ENCODE measurements at regions not wholly inside any gene's neighbourhood (a gene's known extent, or its start where the extent isn't known, plus 50 kb on each side); places are given as distances from the start of the nearest gene placed in this dataset.
"Not testable (repeated sequence)": the region's sequence is repeated elsewhere in the genome, so short reads cannot be mapped to it uniquely, and the experiment has no call there.

DNA sequence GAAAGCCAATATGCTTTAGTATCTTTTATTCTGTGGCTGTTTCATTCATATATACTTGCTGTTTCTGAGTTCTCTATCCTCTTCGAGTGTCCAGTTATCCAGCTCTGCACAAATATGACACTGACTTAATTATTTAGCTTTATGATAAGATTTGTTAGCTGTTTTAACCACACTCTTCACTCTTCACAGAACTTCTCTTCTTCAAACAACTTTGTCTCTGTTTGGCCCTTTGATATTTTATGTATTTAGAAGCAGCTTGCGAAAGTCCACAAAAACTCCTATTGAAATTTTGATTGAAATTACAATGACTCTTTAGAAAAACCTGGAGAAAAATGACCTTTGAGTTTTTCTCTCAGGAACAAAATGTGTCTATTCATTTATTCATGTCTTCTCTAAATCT is 407.0 kb downstream of the CPS1 start:
- DNase-seq, result no peak

DNA sequence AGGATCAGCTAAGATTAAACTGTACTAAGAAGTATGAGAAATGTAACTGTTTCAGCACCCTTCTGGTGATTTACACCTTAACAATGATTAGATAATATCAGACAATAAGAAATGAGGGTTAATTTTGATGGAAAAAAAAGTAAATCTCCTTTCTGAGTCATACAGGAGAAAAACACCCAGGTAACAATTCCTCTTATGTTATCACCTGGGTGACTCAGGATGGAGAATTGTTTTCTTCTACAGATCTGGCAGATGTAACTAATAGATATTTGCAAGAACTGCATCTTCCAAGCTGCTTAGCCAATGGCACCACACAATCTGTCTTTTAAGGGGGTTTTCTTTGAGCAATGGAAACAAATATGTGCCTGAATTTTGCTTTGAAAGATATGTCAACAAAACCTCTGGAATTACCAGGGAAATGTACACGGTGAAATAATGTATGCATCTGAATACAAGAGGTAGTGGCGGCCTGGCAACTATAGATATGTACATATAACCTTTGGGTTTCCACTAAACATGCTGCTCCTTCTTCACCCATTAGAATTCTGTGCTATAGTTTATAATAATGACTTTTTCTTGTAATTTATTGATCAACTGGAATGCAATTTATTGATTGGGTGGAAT is 407.9 kb downstream of the CPS1 start:
- DNase-seq, result no peak

DNA sequence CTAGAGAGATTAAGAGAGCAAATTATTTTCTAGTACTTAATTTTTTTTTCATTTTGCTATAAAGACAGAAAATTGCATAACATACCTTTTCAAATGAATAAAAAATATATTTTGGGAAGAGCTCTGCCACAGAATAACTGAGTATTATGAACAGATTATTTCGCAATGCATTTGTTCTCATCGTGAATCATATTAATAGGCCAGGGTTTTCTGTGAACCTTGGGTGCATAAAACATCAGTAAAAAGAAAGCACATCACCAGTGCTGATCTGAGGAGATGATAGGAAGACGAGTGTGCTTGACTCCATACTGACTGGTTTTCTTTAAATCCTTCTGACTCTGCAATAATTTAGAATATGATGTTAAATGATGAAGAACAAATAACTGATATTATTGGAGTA is 409.1 kb downstream of the CPS1 start:
- DNase-seq, result no peak

DNA sequence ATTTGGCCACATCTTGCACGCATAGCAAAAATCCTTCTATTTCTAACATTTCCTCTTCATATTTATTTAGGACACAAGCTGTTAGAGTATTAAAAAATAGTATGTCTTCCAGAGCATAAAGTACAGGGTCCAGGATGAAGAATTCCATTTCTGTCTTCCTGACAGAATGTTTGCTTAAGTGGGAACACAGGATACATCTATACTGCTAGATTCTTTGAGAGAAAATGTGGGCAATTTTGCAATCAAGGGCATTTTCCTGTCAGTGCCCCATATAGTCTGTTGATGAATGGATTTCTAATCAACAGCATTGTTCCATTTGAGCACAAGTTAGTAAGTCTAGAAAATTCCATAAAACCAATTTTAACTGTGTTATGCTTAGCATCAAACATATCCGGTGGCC is 409.9 kb downstream of the CPS1 start:
- no peak for DNase-seq

DNA sequence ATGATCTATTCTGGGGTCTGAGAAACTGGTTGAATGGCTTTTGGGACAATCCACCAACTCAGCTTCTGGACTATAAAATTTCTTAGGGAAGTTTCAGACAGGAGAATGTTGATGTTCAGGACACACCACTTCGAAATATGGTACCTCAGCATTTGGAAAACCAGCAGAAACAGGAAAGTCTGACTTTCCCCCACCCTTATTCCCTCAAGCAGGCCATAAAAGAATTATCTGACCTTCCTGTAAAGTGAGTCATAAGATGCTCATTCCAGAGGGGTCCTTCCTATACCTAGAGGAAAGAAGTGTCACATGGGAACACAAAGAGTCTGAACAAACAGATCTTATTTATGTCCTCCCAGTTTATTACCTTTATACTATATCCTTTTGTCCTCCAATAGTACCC is 415.0 kb downstream of the CPS1 start:
- no peak for DNase-seq

DNA sequence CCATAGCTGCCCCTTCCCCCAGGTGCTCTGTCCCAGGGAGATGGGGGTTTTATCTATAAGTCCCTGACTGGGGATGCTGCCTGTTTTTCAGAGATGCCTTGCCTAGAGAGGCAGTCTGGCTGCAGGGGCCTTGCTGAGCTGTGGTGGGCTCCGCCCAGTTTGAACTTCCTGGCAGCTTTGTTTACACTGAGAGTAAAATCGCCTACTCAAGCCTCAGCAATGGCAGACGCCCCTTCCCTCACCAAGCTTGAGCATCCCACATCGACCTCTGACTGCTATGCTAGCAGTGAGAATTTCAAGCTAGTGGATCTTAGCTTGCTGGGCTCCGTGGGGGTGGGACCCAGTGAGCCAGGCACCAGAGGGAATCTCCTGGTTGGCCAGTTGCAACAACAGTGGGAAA is 430.4 kb downstream of the CPS1 start:
- not testable (repeated sequence) for DNase-seq

DNA sequence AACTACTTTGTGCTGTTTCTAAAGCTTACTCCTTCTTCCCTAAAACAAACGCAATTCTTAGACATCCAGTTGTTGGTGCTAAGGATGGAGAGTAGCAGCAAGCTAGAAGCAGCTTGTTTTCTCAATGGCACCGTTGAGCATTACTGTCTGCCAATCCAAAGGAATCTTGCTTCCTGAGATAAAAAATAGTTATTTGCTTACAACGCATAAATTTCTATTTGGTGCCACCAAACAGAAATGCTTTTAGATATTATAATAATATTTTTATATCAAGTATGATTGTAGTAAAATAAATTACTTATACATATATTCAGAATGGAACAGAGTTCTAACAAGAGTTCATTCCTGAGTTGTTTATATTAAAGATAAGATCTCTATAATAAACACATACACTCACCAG is 434.7 kb downstream of the CPS1 start:
- DNase-seq, result no peak

DNA sequence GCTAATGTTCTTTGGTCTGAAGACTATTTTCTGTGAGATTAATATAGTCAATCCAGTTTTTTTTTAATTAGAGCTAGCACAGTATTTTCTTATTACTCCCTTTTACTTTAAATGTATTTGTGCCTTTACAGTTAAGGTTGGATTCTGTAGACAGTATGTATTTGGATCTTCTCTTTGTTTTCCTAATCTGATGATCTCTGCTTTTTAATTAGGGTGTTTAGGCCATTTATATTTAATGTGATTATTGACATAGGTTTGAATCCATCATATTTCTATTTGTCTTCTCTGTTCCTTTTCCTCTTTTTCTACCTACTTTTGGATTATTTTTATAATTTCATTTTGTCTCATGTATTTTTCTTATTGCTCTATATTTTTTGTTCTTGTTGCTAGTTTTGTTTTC is 437.7 kb downstream of the CPS1 start:
- DNase-seq, result no peak

DNA sequence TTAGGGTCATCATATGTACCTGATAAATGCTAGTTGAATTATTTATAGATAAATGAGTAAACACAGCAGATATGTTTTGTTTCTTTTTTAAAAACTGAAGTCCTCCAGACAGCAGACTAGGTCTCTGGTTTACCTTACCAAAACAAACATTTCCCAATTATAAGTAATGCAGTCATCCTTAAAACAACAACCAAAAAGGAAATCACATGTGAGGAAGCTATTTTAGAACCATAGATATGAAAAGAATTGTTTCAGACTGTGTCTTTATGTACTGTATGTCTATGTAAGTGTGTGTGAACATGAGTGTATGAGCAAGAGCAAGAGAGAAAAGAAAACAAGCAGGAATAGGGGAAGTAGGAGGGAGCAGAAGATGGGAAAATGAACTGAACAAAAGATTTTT is 441.0 kb downstream of the CPS1 start:
- no peak for DNase-seq

DNA sequence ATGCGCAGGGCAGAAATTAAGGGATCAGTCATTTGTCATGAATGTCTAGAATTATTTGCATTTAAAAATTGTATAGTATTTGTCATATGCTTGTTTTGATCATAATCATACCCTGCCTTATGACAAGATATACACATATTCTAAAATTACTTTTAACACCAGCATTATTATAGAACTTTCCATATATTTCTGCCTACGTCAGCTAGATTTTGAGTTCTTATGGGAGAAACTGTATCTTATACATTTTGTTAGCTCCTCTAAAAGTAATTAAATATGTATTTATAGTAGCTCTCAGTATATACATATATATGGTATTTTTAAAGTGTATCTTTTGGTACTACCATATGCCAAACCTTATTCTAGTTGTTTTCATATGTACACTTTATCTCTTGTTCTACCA is 441.9 kb downstream of the CPS1 start:
- no peak for DNase-seq

DNA sequence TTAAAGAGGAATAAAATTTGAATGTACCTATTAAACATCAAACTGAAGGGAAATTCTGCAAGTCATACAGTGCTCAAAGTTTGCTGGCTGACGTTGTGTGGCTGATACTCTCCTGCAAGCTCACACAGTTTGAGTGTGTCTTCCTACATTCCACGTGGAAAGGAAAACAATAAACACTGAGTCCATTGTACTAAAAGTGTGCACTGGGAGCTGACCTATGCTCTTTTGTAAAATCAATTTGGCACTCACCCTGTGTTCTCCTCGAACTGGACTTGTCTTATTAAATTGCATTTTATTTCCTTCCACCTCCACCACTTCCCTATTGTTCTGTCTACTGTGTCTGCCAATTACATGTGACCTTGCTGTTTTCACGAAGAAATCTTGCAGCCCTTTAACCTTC is 458.0 kb downstream of the CPS1 start:
- DNase-seq, result no peak

DNA sequence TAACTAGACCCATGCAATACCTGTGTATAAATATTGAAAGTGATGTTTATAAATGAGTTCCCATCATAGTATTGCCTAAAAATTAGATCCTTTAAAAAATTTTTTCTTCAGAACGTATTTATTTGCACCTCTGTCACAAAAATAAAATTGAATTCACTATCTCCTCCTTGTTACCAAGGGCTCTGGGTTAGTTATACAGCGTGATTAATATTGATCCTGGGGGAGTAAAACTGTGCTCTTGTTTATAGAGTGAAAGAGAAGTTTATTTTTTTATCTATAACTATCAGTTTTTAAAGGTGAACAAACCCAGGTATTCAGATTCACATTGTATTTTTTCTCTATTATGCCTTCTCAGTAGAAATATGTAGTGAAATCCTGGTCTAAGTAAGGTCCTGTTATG is 458.5 kb downstream of the CPS1 start:
- no peak for DNase-seq

DNA sequence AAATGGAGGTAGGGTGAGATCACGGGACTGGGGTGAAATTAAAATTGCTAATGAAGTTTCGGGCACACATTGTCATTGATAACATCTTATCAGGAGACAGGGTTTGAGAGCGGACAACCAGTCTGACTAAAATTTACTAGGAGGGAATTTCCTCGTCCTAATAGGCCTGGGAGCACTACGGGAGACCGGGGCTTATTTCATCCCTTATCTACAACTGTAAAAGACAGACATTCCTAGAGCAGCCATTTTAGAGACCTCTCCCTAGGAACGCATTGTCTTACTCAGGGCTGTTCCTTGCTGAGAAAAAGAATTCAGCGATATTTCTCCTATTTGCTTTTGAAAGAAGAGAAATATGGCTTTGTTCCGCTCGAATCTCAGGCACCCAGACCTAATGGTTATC is 468.7 kb downstream of the CPS1 start:
- not testable (repeated sequence) for DNase-seq

DNA sequence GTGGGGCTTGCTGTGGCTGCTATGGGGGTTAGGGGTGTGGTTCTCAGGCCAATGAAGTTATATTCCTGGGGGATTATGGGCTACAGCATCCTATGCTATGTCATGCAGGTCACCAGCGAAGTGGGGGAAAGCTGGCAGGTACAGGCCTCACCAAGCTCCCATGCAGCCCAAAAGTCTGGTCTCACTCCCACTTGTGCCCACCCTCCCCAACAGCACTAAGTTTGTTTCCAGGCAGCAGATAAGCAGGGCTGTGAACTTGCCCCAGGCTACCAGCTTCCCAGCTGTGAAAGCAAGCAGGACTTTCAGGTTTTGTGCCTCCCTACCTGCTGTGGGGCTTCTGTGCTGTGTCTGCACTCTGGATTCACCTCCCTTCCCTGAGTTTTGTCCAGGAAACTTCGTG is 469.7 kb downstream of the CPS1 start:
- no peak for DNase-seq

DNA sequence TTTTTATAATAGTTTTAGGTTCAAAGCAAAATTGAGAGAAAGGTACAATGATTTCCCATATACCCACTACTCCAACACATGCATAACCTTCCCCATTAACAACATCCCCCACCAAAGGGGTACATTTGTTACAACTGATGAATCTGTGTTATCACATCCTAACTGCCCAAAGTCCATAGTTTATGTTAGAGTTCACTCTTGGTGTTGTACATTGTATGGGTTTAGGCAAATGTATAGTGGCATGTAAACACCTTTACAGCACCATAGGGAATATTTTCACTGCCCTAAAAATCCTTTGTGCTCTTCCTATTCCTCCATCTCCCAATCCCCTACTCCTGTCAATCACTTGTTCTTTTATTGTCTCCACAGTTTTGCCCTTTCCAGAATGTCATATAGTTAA is 471.6 kb downstream of the CPS1 start:
- DNase-seq, result no peak

DNA sequence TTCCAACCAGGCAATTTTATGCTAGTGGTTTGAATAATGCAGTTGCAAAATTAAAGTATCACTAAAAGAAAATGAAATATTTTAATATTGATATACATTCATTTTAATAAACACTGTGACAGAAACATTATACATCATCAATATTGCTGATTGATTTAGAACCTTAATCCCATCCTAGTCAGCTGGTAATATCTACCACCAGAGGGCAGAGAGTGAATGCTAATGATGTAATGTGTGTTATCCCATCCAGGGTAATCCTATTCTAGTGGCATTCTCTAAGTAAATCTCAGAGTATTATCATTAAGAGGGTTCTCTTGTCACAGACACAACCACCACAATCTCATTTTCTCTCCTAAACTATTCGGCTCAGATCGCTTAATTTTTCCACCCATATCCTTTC is 477.4 kb downstream of the CPS1 start:
- no peak for DNase-seq

DNA sequence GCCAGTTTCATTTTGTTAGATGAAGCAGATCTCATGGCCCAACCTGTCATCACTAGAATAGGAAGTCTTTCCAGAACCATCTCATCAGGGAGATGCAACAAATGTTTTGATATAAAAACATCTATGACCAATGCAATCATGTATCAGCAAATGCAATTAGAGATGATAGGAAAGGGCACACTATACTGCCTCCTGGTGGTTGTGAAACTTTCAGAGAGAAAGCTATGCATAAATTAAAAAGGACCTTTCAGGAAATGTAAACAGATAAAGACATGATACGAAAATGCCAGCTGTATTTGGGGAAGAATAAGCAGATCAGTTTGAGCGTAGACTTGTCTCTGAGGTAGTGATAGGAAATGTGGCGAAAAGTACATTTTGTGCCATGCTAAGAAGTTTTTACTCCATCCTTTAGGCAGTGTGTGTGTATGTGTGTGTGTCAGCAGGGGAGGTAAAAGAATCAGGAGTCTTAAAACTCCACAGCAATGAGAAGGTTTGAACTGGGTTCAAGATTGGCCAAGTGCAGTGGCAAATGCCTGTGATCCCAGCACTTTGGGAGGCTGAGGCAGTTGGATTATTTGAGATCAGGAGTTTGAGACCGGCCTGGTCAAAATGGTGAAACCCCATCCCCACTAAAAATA is 479.3 kb downstream of the CPS1 start:
- peak in 1 of 2 donors; percentile 19 for DNase-seq

DNA sequence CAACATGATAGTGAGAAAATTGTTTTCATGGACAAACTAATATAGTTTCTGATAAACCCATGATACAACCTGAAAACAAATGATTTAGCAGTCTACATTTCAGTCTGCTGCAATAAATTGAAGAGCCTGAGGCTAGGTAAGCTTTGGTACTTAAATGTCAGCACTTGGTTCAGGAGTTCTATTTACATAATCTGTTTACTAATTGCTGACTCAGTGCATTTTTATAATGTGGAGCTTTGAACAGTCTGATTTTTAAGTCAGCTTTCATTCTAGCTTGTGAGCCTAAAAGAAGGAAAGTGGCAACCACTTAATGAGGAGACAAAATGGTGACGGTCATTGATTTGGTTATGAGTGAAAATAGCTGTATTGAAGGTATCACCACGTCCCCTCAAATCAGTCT is 488.6 kb downstream of the CPS1 start:
- DNase-seq, result no peak

DNA sequence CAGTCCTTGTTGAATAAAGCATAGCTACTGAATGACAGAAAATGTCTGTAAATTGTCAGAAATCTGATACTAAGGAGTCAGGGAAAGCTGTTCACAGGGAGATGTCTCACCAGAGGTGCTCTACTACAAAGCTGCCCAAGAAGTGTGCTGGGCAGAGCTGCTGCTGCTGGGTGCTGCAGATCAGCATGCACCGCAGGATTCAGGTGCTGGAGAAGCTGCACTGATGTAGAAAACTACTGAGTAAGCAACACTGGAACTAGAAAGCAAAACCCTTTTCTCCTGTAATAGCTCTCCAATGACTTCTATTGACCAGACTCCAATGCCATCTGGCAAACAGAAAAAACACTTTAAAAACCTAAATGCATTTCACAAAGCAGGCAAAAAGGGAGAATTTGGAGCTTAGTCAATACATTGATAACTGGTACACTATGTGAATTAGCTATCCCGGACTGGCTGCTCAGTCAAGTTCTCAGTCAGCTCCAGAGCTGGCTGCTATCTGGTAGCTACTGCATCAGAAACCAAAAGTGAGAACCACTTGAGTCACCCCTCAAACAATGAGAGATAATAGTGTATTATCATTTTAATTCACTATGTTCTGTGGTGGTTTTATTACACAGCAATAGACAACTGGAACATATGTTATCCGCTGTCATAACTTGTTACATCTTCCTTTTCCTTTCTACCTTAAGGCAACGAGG is 493.1 kb downstream of the CPS1 start:
- DNase-seq, result no peak

DNA sequence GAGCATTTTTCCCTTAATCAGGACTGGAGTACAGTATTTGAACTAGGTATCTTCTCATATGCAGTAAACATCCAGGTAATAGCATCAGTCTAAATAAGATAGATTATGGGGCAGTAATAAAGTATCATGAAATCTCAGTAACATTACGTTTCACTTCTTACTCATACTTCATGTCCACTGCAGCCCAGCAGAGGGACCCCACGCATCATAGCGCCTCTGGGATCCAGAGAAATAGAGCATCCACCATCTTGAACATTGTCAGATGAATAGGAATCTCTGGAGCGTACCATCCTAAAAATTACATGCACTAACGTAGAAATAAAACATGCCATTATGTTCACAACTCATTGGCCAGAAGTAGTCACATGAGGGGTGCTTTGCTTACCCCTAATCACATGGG is 499.0 kb downstream of the CPS1 start:
- no peak for DNase-seq

DNA sequence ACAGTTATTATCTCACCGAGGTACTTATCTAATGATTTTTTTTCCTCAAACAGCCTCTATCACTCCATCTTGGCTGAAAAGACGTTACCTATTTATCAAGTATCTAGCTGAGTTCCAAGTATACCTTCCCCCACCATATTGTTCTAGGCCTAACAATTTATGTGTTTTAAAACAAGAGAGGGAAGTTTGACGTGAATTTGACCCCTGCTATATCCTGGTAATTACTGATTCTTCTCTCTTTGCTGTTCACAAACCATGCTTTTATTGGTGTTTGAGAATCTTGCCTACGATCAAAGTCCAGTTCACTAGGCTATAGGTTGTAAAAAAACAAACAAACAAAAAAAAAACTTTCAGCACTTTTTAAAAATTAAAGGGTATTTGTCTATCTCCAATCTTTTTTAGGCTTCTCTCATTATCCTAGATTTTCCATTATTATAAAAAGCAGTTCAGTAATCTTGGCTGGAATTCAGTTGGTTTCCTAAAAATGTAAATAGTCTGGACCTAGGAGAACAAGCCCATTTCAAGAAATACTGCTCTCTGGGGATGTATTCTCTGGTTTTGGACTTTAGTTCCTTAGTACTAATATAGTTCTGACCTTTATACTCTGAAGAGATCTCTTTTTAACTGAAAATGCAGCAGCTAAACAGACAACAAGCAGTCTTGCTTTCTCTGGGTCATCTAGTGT is 505.4 kb downstream of the CPS1 start:
- DNase-seq, result no peak

DNA sequence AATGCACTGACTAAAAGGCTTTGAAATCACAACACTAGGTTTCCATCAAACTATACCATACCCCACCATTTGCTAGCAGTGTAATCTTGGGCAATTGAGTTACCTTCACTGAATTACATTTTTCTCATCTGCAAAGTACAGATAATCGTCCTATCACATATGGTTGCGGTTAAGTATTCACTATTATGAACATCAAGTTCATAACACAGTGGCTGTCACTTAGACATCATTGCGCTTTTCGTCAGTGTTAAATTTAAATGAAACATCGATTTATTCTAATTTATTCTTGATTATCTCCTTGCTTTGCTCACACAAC is 505.9 kb downstream of the CPS1 start:
- DNase-seq, result no peak

DNA sequence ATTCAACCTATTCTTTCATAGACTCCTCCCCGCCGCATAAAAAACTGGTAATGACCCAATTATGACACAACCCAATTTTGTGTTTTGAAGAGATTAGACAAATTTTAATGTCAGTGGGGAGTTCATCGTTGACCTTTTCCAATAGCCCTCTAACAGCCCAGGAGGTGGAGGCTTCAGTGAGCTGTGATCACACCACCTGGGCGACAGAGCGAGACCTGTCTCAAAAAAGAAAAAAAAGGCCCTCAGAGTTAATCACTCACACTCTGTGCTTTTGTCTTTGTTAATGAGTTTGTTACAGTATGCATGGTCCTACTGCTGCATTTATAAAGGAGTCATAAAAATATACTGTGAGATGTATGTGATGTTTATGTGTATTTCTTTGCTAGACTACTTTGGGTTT is 510.6 kb downstream of the CPS1 start:
- DNase-seq, result no peak

DNA sequence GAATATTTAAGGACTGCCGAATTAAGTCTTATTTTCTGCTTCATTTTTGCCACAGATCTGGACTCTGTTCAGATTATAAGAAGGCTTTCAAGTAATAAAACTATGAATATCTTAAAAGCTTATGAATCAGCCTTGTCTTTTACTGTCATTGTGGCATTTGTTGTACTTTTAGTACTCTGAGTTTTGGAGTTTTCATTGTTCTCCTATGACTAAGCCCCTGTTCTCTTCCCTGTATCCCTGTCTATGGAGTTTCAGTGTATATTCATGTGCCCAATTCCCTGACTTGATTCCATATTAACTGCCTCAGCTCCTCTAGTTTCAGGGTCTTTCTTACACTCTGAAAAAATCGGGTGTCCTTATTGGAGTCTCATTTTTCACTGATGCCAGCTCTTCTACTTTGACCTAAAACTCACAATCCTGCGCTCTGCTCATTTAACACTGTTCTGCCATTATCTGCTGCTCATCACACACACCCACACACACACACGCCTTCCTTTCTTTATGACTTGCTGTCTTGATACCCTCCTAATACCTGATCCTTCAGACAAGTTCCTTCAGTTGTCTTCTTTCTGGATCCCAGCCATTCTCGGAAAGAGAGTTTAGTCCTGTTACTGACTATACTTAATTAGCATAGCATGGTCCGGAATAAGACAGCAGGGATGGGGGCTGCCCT is 511.8 kb downstream of the CPS1 start:
- DNase-seq, result no peak
